Kidney epithelial cell (primary cell): ENCODE measurements at regions not wholly inside any gene's neighbourhood (a gene's known extent, or its start where the extent isn't known, plus 50 kb on each side); places are given as distances from the start of the nearest gene placed in this dataset.
A peak's percentile ranks its signal among the peaks of the same experiment; 100 is the strongest.

Source experiments
- DNase-seq: peaks from one replicate; pipeline ENCODE4 v3.0.0-alpha.2; 2010; ENCODE audit warnings: low read depth
- H3K27me3 ChIP-seq: 2 replicates; pipeline ENCODE4 v1.6.0; 2011; ENCODE audit warnings: low read length; ENCODE audit not compliant: control insufficient read depth, insufficient read depth
- H3K36me3 ChIP-seq: 2 replicates; pipeline ENCODE4 v1.5.1; 2011; ENCODE audit warnings: low read length; ENCODE audit not compliant: control insufficient read depth, insufficient read depth
- H3K4me3 ChIP-seq: 2 replicates; pipeline ENCODE4 v1.5.1; 2011; ENCODE audit warnings: low read depth, mild to moderate bottlenecking, control low read depth, low read length
- TF ChIP-seq, protein P1 (sequence below): IDR thresholded peaks from 2 replicates; pipeline ENCODE4 v1.5.1; 2011; ENCODE audit warnings: mild to moderate bottlenecking, moderate library complexity, low read length, control low read depth, inconsistent platforms; ENCODE audit not compliant: insufficient read depth, poor library complexity, severe bottlenecking

DNA sequence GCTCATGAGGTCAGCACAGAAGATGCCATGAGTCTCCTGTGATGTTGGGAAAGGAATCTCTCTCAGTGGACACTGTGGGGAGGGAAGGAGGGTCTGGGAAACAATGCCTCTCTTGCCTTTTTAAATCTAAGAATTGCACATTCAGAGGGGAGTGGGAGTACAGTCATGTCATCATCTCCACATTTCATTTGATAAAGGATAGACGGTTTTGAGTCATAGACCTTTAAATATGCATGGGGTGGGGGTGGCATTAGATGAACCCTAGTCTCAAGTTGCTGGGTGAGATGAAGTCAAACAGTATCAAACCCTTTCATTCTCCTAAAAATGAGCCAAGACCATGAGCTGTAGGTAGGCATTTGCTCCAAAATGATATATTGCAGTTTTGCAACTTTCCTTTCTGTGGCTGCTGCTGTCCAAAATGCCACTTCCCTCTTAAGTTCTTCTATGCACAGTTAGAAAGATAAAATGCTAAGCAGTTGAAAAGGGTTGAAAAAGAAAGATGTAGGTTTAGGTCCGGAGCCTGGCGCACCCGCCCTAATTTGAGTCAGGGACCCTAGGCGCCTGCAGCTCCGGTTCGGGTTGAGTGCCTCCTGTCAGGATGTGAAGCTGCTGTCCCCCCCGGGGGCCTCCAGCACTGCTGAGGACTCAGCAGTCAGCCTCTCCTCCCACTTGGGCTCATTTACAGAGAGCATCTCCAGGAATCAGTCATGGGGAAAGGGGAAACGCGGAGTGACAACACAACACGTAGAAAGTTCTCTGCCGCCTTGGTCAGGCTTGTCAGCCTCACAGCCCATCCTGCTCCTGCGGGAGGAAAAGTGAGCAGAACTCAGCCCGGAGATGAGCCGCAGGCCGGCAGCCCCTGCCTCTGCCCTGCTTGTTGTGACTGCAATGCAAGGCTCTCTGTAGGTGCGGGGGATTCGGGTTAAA lies 479.3 kb upstream of the RUNX1 start:
- Histone ChIP-seq H3K36me3 (no peaks in the 10 kb centered on the region), H3K4me3 (peak overlapping the region; percentile 19), H3K27me3 (no peaks in the 10 kb centered on the region)
- TF ChIP-seq, protein P1, sequence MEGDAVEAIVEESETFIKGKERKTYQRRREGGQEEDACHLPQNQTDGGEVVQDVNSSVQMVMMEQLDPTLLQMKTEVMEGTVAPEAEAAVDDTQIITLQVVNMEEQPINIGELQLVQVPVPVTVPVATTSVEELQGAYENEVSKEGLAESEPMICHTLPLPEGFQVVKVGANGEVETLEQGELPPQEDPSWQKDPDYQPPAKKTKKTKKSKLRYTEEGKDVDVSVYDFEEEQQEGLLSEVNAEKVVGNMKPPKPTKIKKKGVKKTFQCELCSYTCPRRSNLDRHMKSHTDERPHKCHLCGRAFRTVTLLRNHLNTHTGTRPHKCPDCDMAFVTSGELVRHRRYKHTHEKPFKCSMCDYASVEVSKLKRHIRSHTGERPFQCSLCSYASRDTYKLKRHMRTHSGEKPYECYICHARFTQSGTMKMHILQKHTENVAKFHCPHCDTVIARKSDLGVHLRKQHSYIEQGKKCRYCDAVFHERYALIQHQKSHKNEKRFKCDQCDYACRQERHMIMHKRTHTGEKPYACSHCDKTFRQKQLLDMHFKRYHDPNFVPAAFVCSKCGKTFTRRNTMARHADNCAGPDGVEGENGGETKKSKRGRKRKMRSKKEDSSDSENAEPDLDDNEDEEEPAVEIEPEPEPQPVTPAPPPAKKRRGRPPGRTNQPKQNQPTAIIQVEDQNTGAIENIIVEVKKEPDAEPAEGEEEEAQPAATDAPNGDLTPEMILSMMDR = no peak
- DNase-seq = no peak

DNA sequence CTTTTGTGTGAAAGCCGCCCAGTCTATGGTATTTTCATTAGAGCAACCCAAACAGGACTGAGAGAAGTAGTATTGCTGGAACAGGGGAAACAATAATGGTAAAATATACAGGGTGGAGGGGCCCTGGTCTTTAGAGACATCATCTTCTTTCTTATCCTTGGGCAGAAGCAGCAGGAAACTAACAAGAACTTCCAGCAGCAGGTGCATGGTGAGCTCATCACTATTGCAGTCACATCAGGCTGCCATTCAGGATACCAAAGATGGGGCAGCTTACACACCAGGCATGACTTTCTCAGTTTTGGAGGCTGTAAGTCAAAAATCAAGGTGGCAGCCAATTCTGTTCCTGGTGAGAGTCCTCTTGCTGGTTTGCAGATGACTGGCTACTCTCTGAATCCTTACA lies 478.3 kb upstream of the RUNX1 start:
- no peaks in the 10 kb centered on the region for H3K36me3 ChIP-seq
- TF ChIP-seq, protein P1 = no peak
- no peak overlapping the region for H3K4me3 ChIP-seq
- H3K27me3 ChIP-seq = no peaks in the 10 kb centered on the region
- DNase-seq = no peak

DNA sequence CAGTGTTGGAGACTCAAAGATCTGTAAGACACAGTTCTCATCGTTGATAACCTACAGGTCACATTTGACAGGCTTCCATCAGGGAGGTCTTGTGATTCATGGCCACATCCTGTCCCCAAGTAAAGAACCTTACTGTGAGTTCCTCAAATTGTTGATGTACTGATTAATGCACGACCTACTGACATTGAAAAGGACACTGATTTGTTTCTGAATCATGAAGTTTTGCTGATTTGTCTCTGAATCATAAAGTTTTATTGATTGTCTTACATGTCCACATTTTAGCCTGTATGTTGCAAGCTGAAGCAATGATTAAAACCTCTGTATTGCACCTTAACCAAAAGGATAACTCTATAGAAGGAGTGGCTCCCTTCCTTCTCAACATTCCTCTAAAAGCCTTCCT lies 476.3 kb upstream of the RUNX1 start:
- DNase-seq = no peak
- Histone ChIP-seq H3K36me3 (no peaks in the 10 kb centered on the region), H3K4me3 (no peak overlapping the region), H3K27me3 (no peaks in the 10 kb centered on the region)
- TF ChIP-seq, protein P1 = no peak

DNA sequence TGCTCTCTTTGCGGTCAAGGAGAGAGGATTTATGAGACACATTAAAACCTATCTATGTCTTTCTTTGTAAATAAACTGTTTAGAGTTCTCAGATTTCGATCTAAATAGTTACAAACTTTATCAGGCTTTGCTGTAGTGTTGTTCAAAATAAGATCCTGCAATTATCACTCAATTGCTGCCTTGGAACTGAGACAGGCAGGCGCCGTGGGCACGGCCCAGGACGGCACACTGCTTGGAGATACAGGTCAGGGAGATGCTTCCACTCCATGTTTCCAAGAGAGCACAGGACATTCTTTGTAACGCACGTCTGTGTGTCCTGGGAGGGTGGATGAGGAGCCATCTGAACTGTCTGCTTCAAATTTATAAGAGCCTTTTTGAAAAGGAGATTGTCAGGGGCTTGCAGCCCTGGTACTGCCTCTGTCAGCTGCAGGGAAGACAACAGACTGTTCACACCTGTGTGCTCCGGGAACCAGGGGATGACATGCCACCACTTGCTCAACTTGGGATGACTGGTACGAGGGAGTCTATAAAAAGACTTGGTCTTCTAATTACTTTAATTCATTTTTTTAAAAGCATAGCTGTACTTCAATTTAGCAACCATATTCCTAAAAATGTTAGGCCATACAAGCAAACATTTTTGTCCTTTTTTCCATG lies 472.9 kb upstream of the RUNX1 start:
- H3K27me3 ChIP-seq = no peaks in the 10 kb centered on the region
- H3K36me3 ChIP-seq = no peaks in the 10 kb centered on the region
- H3K4me3 ChIP-seq = no peak overlapping the region
- TF ChIP-seq, protein P1 = no peak
- no peak for DNase-seq

DNA sequence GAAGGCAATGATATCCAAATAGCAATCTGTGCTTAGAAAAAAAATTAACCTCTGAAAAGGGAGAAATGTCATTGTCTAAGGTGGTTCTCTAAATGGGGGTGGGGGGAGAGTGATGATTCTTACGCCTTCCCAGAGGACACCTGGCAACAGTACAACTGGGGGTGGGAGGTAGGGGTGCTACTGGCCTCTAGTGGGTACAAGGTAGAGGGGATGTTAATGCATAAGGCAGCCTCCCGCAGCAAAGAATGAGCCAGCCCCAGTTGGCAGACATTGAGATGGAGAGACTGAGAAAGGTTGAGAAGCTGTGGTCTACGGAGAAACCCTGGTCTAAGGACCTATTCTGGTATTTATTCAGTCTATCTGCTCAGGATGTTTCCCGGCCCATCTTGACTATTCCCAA lies 472.2 kb upstream of the RUNX1 start:
- H3K36me3 ChIP-seq = no peaks in the 10 kb centered on the region
- no peaks in the 10 kb centered on the region for H3K27me3 ChIP-seq
- no peak overlapping the region for H3K4me3 ChIP-seq
- DNase-seq = no peak
- TF ChIP-seq, protein P1 = no peak

DNA sequence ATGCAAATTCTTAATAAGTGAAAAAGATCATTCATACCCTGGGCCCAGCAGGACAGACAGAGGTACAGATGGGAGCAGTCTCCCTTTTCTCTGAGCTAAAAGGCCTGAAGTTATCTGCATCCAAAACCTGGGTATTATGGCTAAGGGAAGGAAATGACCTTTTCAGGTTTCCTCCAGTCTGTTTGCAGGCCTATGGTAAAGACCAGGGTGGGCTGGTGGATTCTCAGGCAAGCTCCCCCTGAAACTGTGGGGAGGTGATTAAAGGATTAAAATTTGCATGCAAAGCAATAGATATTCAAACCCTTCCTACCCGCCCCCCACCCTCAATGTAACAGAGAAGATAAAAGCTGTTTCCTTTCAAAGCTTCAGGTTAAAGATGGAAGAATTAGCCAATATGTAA lies 471.8 kb upstream of the RUNX1 start:
- H3K36me3 ChIP-seq = no peaks in the 10 kb centered on the region
- no peak overlapping the region for H3K4me3 ChIP-seq
- H3K27me3 ChIP-seq = no peaks in the 10 kb centered on the region
- TF ChIP-seq, protein P1 = no peak
- no peak for DNase-seq
